K562 (cell line): ENCODE measurements at regions not wholly inside any gene's neighbourhood (a gene's known extent, or its start where the extent isn't known, plus 50 kb on each side); places are given as distances from the start of the nearest gene placed in this dataset.

Source experiments
- ATAC-seq: fragments of 200-7000 bp; cut with Tn5 transposase; 3 replicates; pipeline ENCODE4 v1.9.1; 2020; ENCODE audit warnings: moderate library complexity
- BruUV-seq: library from RNA; stranded (reverse); fragments of 400-500 nt; replicated peaks from 2 replicates; lab custom pipeline; 2021; lab: Mats Ljungman, UMichigan
- CTCF ChIA-PET: fragments of 300-600 bp; formaldehyde crosslinking; extraction: SDS; loops from one replicate; lab custom pipeline; 2021; ENCODE audit warnings: low intra/inter-chr PET ratio; lab: Yijun Ruan, JAX
- POLR2A ChIA-PET: fragments of 300-600, 350-650 bp; sonication (Branson Sonifier 250); formaldehyde crosslinking; extraction: SDS; loops from one replicate; lab custom pipeline; 2021; ENCODE audit warnings: antibody characterized with exemption, inconsistent platforms; lab: Yijun Ruan, JAX
- DNase-seq, 4 experiments: peaks; one replicate each; pipeline versions ENCODE4 v3.0.0 to v3.0.0-alpha.2; 2011 to 2018; ENCODE audit warnings: low spot score in 3 of 4, mixed read lengths in 3 of 4; ENCODE audit errors: extremely low read depth in 1 of 4
- FAIRE-seq: peaks from 2 replicates; lab custom pipeline; 2011; peaks lifted over from hg19 to GRCh38; lab: Jason Lieb, UNC
- H2AFZ ChIP-seq: 2 replicates; pipeline ENCODE4 v1.6.0; 2011; ENCODE audit warnings: low read depth, low read length, control low read depth, inconsistent platforms
- H3K27ac ChIP-seq: fragments of 200-600 bp; 3 replicates; pipeline ENCODE4 v1.8.0; 2011; ENCODE audit warnings: low read depth, mild to moderate bottlenecking, control low read depth, inconsistent platforms, low read length, moderate library complexity, mixed read lengths; ENCODE audit errors: extremely low read depth
- H3K27me3 ChIP-seq, 2 experiments: fragments of 300-600 bp in 1 of 2; 2 replicates in 1 of 2; 3 replicates in 1 of 2; pipeline versions ENCODE4 v1.6.0 to v1.8.0; 2011; ENCODE audit warnings: inconsistent platforms in 2 of 2, low read length in 2 of 2, mild to moderate bottlenecking in 1 of 2, mixed read lengths in 1 of 2, moderate library complexity in 1 of 2; ENCODE audit not compliant: control insufficient read depth in 2 of 2, insufficient read depth in 2 of 2
- H3K36me3 ChIP-seq: fragments of 300-600 bp; 3 replicates; pipeline ENCODE4 v1.8.0; 2011; ENCODE audit warnings: mild to moderate bottlenecking, low read length, inconsistent platforms; ENCODE audit not compliant: control insufficient read depth, insufficient read depth
- H3K4me1 ChIP-seq, 2 experiments: fragments of 200-600 bp in 1 of 2; replicated peaks in 1 of 2; 2 replicates in 1 of 2; 3 replicates in 1 of 2; pipeline versions ENCODE4 v1.5.1 to v1.8.0; 2011; ENCODE audit warnings: inconsistent platforms in 2 of 2, low read length in 2 of 2, mild to moderate bottlenecking in 1 of 2, mixed read lengths in 1 of 2, moderate library complexity in 1 of 2; ENCODE audit not compliant: control insufficient read depth in 2 of 2, insufficient read depth in 2 of 2
- H3K4me2 ChIP-seq: 2 replicates; pipeline ENCODE4 v1.6.1; 2011; ENCODE audit warnings: low read length, control low read depth, inconsistent platforms, mixed read lengths; ENCODE audit not compliant: insufficient read depth
- H3K4me3 ChIP-seq: fragments of 200-600 bp; sonication (generic), shearing (Covaris generic); 2 replicates; pipeline ENCODE4 v1.5.1; 2016; ENCODE audit warnings: control low read depth, inconsistent platforms
- H3K79me2 ChIP-seq: fragments of 200-600 bp; 3 replicates; pipeline ENCODE4 v1.8.0; 2011; ENCODE audit warnings: low read length, inconsistent platforms; ENCODE audit not compliant: control insufficient read depth, insufficient read depth
- H3K9ac ChIP-seq, 2 experiments: 2 replicates each; pipeline versions ENCODE4 v1.6.0 to v1.6.1; 2011; ENCODE audit warnings: low read depth in 2 of 2, low read length in 2 of 2, control low read depth in 1 of 2, inconsistent platforms in 1 of 2, mild to moderate bottlenecking in 1 of 2, mixed read lengths in 1 of 2; ENCODE audit not compliant: insufficient read depth in 1 of 2
- H3K9me1 ChIP-seq: one replicate; pipeline ENCODE4 v1.6.0; 2011; ENCODE audit warnings: inconsistent platforms, mild to moderate bottlenecking, low read length, moderate library complexity; ENCODE audit not compliant: control insufficient read depth, insufficient read depth
- H3K9me3 ChIP-seq: replicated peaks from 2 replicates; pipeline ENCODE4 v1.5.1; 2011; ENCODE audit warnings: low read depth, low read length, inconsistent platforms; ENCODE audit not compliant: control insufficient read depth, insufficient read depth
- H4K20me1 ChIP-seq: replicated peaks from 2 replicates; pipeline ENCODE4 v1.6.1; 2011; ENCODE audit warnings: low read length, inconsistent platforms, mixed read lengths; ENCODE audit not compliant: control insufficient read depth, insufficient read depth
- C11orf30 ChIP-seq: fragments of 450-650 bp; IDR thresholded peaks from 2 replicates; pipeline ENCODE4 v1.6.1; 2016; ENCODE audit warnings: low read depth, mild to moderate bottlenecking
- CBX2 ChIP-seq: fragments of 200-600 bp; sonication (generic); IDR thresholded peaks from one replicate; pipeline ENCODE4 v1.6.1; 2012; ENCODE audit warnings: mild to moderate bottlenecking, low read length, inconsistent platforms; ENCODE audit not compliant: insufficient read depth, poor library complexity, severe bottlenecking
- EP300 ChIP-seq: IDR thresholded peaks from 2 replicates; pipeline ENCODE4 v1.6.1; 2012; ENCODE audit warnings: low read length, improper control_type of control experiment
- JUND ChIP-seq, 2 experiments: IDR thresholded peaks; 2 replicates in 1 of 2; 3 replicates in 1 of 2; pipeline ENCODE4 v1.6.1; 2011; ENCODE audit warnings: borderline replicate concordance in 2 of 2, low read depth in 2 of 2, low read length in 2 of 2, improper control_type of control experiment in 1 of 2, missing biosample characterization in 1 of 2, missing genetic modification characterization in 1 of 2, missing genetic modification reagents in 1 of 2
- KHSRP ChIP-seq: fragments of 450-650 bp; IDR thresholded peaks from 2 replicates; pipeline ENCODE4 v1.6.1; 2017
- MAFK ChIP-seq: IDR thresholded peaks from 2 replicates; pipeline ENCODE4 v1.6.1; 2011; ENCODE audit warnings: low read length, improper control_type of control experiment
- MAZ ChIP-seq, 2 experiments: fragments of 450-650 bp in 1 of 2; sonication (generic) in 1 of 2; formaldehyde crosslinking; IDR thresholded peaks in 1 of 2; conservative IDR thresholded peaks in 1 of 2; 2 replicates each; pipeline versions ENCODE4 v1.4.0 to v1.5.0; 2020; ENCODE audit warnings: mild to moderate bottlenecking in 1 of 2, missing genetic modification reagents in 1 of 2
- NCOA6 ChIP-seq: fragments of 450-650 bp; IDR thresholded peaks from 2 replicates; pipeline ENCODE4 v1.6.1; 2017; ENCODE audit warnings: mild to moderate bottlenecking
- NFE2 ChIP-seq: IDR thresholded peaks from 2 replicates; pipeline ENCODE4 v1.6.1; 2014; ENCODE audit warnings: antibody characterized with exemption, low read depth
- NR2C1 ChIP-seq, 2 experiments: fragments of 450-650 bp; IDR thresholded peaks; 2 replicates each; pipeline ENCODE4 v1.6.1; 2017; ENCODE audit warnings: mild to moderate bottlenecking in 2 of 2, antibody characterized with exemption in 1 of 2, inconsistent platforms in 1 of 2, missing compliant biosample characterization in 1 of 2, missing genetic modification characterization in 1 of 2
- PATZ1 ChIP-seq: fragments of 250-450 bp; sonication (Bioruptor Pico); IDR thresholded peaks from 2 replicates; pipeline ENCODE4 v1.5.0; 2020; ENCODE audit warnings: mild to moderate bottlenecking, borderline replicate concordance
- POU5F1 ChIP-seq: fragments of 150-350 bp; IDR thresholded peaks from 2 replicates; pipeline ENCODE4 v1.6.1; 2014; ENCODE audit warnings: borderline replicate concordance, low read length, low read depth, mild to moderate bottlenecking; ENCODE audit not compliant: partially characterized antibody
- SAFB ChIP-seq: fragments of 200-400 bp; formaldehyde crosslinking; IDR thresholded peaks from 2 replicates; pipeline ENCODE4 v1.6.1; 2017; ENCODE audit warnings: low read depth, low read length, borderline replicate concordance
- ZFX ChIP-seq: sonication (generic); formaldehyde crosslinking; IDR thresholded peaks from 2 replicates; pipeline ENCODE4 v1.8.0; 2022; ENCODE audit warnings: mild to moderate bottlenecking, missing genetic modification reagents, moderate library complexity
- ZNF3 ChIP-seq: fragments of 250-450 bp; sonication (Bioruptor Pico); IDR thresholded peaks from 2 replicates; pipeline ENCODE4 v1.5.0; 2021; ENCODE audit warnings: mild to moderate bottlenecking, moderate library complexity
- ZNF395 ChIP-seq: fragments of 200-800 bp; sonication (Bioruptor generic); IDR thresholded peaks from 2 replicates; pipeline ENCODE4 v1.6.1; 2017; ENCODE audit warnings: missing genetic modification characterization, missing compliant biosample characterization
- WGBS: fragments of 100-300 bp; shearing (Covaris generic); methylation state at CpG from one replicate; pipeline ENCODE4 v1.1.6; 2016; ENCODE audit warnings: low coverage, mixed read lengths; ENCODE audit not compliant: insufficient coverage; ENCODE audit errors: missing lambda C conversion rate; 5-methylcytosine and 5-hydroxymethylcytosine counted together
- in situ Hi-C: fragments of 300-500 bp; cut with MboI; formaldehyde crosslinking; loops from 4 replicates; pipeline ENCODE4 v1.15.0; 2018; ENCODE audit warnings: inconsistent platforms, mixed read lengths
- intact Hi-C: fragments of 100-400 bp; cut with micrococcal nuclease; formaldehyde crosslinking; loops from 2 replicates; pipeline ENCODE4 v1.14.2; 2022

- TF ChIP-seq JUND (IDR thresholded peaks at IDR 0.05; ENCODE audit: borderline replicate concordance, low read depth, low read length): 0 out of 2 replicates have a peak, but pooled peaks have one; percentile 9
- TF ChIP-seq JUND (tag; IDR thresholded peaks at IDR 0.05; ENCODE audit: borderline replicate concordance, low read depth, low read length): no peak
- TF ChIP-seq C11orf30: peak; percentile 66
- TF ChIP-seq NR2C1 (IDR thresholded peaks at IDR 0.05): no peak
- 0 out of 2 replicates have a peak, but pooled peaks have one; percentile 19 for TF ChIP-seq NR2C1 (tag; IDR thresholded peaks at IDR 0.05)
- no peak for TF ChIP-seq CBX2
- TF ChIP-seq EP300: 0 out of 2 replicates have a peak, but pooled peaks have one; percentile 14
- peak; percentile 85 for TF ChIP-seq NFE2
- TF ChIP-seq ZNF3 (CRISPR knock-in tag): no peak
- TF ChIP-seq MAFK: peak; percentile 30; the same call in 1 of the 2 replicates
- TF ChIP-seq MAZ (CRISPR knock-in tag; conservative IDR thresholded peaks at IDR 0.05 in 1 of 2, IDR thresholded peaks at IDR 0.05 in 1 of 2): no peak
Observed at GRCh38 chr6:14906621-14907020, 339.2 kb upstream of the JARID2 start (continued).

- Histone ChIP-seq H3K9me1 (no peaks in the 10 kb centered on the region), H3K9me3 (no peaks in the 10 kb centered on the region), H4K20me1 (no peaks in the 10 kb centered on the region), H3K4me2 (no peak overlapping the region; the same call in 1 of the 2 replicates), H3K9ac (peak overlapping the region in 1 of 2 experiments; percentile 2; a peak in 1 of 4 replicates), H3K4me1 (peaks cover 10 to 19% of the 10 kb centered on the region in 2 experiments), H2AFZ (peak overlapping the region; percentile 79), H3K36me3 (no peaks in the 10 kb centered on the region), H3K4me3 (no peak overlapping the region), H3K79me2 (no peaks in the 10 kb centered on the region), H3K27ac (no peak overlapping the region), H3K27me3 (no peaks in the 10 kb centered on the region)
- POLR2A ChIA-PET: interaction anchor here (0.8 kb wide), 1 partner anchor 8 kb away, joined by 3 read pairs; no protein-coding TSS in a partner anchor
- WGBS: 57% methylated on average over 13 of the region's 13 CpGs
- intact Hi-C loops (no loop called here), in situ Hi-C loops (no loop called here)
- ATAC-seq (peak; percentile 52), FAIRE-seq (peak; percentile 62), DNase-seq (no peak)
- CTCF ChIA-PET: no interaction called here
- no TSS peak for BruUV-seq
- TF ChIP-seq ZNF395 (CRISPR knock-in tag) (0 out of 2 replicates have a peak, but pooled peaks have one; percentile 11), PATZ1 (0 out of 2 replicates have a peak, but pooled peaks have one; percentile 43), ZFX (CRISPR knock-in tag) (no peak), POU5F1 (no peak), SAFB (no peak), NCOA6 (no peak), KHSRP (no peak)
Observed at GRCh38 chr6:14910692-14911547, 334.9 kb upstream of the JARID2 start.
